ENCODE measurements at regions not wholly inside any gene's neighbourhood (a gene's known extent, or its start where the extent isn't known, plus 50 kb on each side); places are given as distances from the start of the nearest gene placed in this dataset.

- FAIRE-seq: no peak
Observed at GRCh38 chr2:41902897-41903296, 144.9 kb upstream of the PKDCC start.

GRCh38 chr2:41903474-41904135, 144.2 kb upstream of the PKDCC start:
- peak; percentile 58 for FAIRE-seq

- FAIRE-seq: no peak
Observed at GRCh38 chr2:41904459-41904858, 143.4 kb upstream of the PKDCC start.

- no peak for FAIRE-seq
Observed at GRCh38 chr2:41905597-41906337, 142.1 kb upstream of the PKDCC start.

- peak; percentile 99 for FAIRE-seq
Observed at GRCh38 chr2:41906338-41906725, 141.5 kb upstream of the PKDCC start.

GRCh38 chr2:41907141-41907540, 140.7 kb upstream of the PKDCC start:
- no peak for FAIRE-seq

GRCh38 chr2:41907771-41908207, 140.0 kb upstream of the PKDCC start:
- no peak for FAIRE-seq

GRCh38 chr2:41908349-41908748, 139.5 kb upstream of the PKDCC start:
- no peak for FAIRE-seq

GRCh38 chr2:41909584-41909983, 138.2 kb upstream of the PKDCC start:
- FAIRE-seq: no peak

- FAIRE-seq: no peak
Observed at GRCh38 chr2:41910126-41910525, 137.7 kb upstream of the PKDCC start.

- no peak for FAIRE-seq
Observed at GRCh38 chr2:41911033-41911432, 136.8 kb upstream of the PKDCC start.

GRCh38 chr2:41912337-41912736, 135.5 kb upstream of the PKDCC start:
- FAIRE-seq: no peak

- FAIRE-seq: no peak
Observed at GRCh38 chr2:41912776-41913175, 135.0 kb upstream of the PKDCC start.

GRCh38 chr2:41913311-41913710, 134.5 kb upstream of the PKDCC start:
- FAIRE-seq: no peak

GRCh38 chr2:41913921-41914609, 133.8 kb upstream of the PKDCC start:
- no peak for FAIRE-seq

- FAIRE-seq: no peak
Observed at GRCh38 chr2:41914936-41915335, 132.9 kb upstream of the PKDCC start.

- no peak for FAIRE-seq
Observed at GRCh38 chr2:41916177-41916576, 131.6 kb upstream of the PKDCC start.

- FAIRE-seq: peak; percentile 21
Observed at GRCh38 chr2:41917587-41917986, 130.2 kb upstream of the PKDCC start.

- no peak for FAIRE-seq
Observed at GRCh38 chr2:41919135-41919534, 128.7 kb upstream of the PKDCC start.

- FAIRE-seq: no peak
Observed at GRCh38 chr2:41920181-41920580, 127.6 kb upstream of the PKDCC start.

- no peak for FAIRE-seq
Observed at GRCh38 chr2:41920812-41921211, 127.0 kb upstream of the PKDCC start.

GRCh38 chr2:41922177-41922576, 125.6 kb upstream of the PKDCC start:
- no peak for FAIRE-seq

GRCh38 chr2:41923156-41923786, 124.5 kb upstream of the PKDCC start:
- FAIRE-seq: no peak
